DND-41 (cell line): ENCODE measurements at regions not wholly inside any gene's neighbourhood (a gene's known extent, or its start where the extent isn't known, plus 50 kb on each side); places are given as distances from the start of the nearest gene placed in this dataset.

Source experiments
- ATAC-seq: fragments of 200-7000 bp; cut with Tn5 transposase; 3 replicates; pipeline ENCODE4 v1.9.1; 2021; ENCODE audit warnings: low read depth; ENCODE audit not compliant: insufficient read depth
- DNase-seq: peaks from one replicate; pipeline ENCODE4 v3.0.0-alpha.2; 2020
- H2AFZ ChIP-seq: 2 replicates; pipeline ENCODE4 v1.6.0; 2012; ENCODE audit warnings: low read depth, low read length
- H3K27ac ChIP-seq: 2 replicates; pipeline ENCODE4 v1.5.1; 2012; ENCODE audit warnings: low read length, inconsistent platforms
- H3K27me3 ChIP-seq: fragments of 200-600 bp; sonication (generic); 2 replicates; pipeline ENCODE4 v1.6.0; 2012; ENCODE audit warnings: low read length, mild to moderate bottlenecking, inconsistent platforms; ENCODE audit not compliant: insufficient read depth, poor library complexity
- H3K36me3 ChIP-seq: 2 replicates; pipeline ENCODE4 v1.5.1; 2012; ENCODE audit warnings: low read length, inconsistent platforms; ENCODE audit not compliant: insufficient read depth
- H3K4me1 ChIP-seq: 2 replicates; pipeline ENCODE4 v1.5.1; 2012; ENCODE audit warnings: mild to moderate bottlenecking, low read length; ENCODE audit not compliant: insufficient read depth
- H3K4me2 ChIP-seq: 2 replicates; pipeline ENCODE4 v1.6.0; 2012; ENCODE audit warnings: mild to moderate bottlenecking, moderate library complexity, low read length, inconsistent platforms; ENCODE audit not compliant: insufficient read depth
- H3K4me3 ChIP-seq, 2 experiments: fragments of 200-600 bp in 1 of 2; shearing (Covaris generic) in 1 of 2; 2 replicates each; pipeline ENCODE4 v1.5.1; 2012 to 2016; ENCODE audit warnings: inconsistent platforms in 2 of 2, low read length in 2 of 2, mild to moderate bottlenecking in 2 of 2, low read depth in 1 of 2, moderate library complexity in 1 of 2
- H3K79me2 ChIP-seq: 2 replicates; pipeline ENCODE4 v1.6.0; 2012; ENCODE audit warnings: low read length, inconsistent platforms; ENCODE audit not compliant: insufficient read depth
- H3K9ac ChIP-seq: 2 replicates; pipeline ENCODE4 v1.6.0; 2012; ENCODE audit warnings: low read depth, mild to moderate bottlenecking, inconsistent platforms, low read length, moderate library complexity
- H3K9me3 ChIP-seq: 2 replicates; pipeline ENCODE4 v1.5.1; 2012; ENCODE audit warnings: low read length, moderate library complexity, mild to moderate bottlenecking, inconsistent platforms; ENCODE audit not compliant: insufficient read depth, severe bottlenecking
- H4K20me1 ChIP-seq: 2 replicates; pipeline ENCODE4 v1.6.0; 2012; ENCODE audit warnings: low read length; ENCODE audit not compliant: insufficient read depth
- CTCF ChIP-seq: IDR thresholded peaks from 2 replicates; pipeline ENCODE4 v1.5.1; 2012; ENCODE audit warnings: borderline replicate concordance, low read length, moderate library complexity, mild to moderate bottlenecking; ENCODE audit not compliant: poor library complexity, severe bottlenecking; ENCODE audit errors: extremely low read depth
- EZH2 ChIP-seq: IDR thresholded peaks from 3 replicates; pipeline ENCODE4 v1.6.1; 2012; ENCODE audit warnings: borderline replicate concordance, low read depth, mild to moderate bottlenecking, moderate library complexity, low read length, inconsistent platforms; ENCODE audit not compliant: severe bottlenecking

DNA sequence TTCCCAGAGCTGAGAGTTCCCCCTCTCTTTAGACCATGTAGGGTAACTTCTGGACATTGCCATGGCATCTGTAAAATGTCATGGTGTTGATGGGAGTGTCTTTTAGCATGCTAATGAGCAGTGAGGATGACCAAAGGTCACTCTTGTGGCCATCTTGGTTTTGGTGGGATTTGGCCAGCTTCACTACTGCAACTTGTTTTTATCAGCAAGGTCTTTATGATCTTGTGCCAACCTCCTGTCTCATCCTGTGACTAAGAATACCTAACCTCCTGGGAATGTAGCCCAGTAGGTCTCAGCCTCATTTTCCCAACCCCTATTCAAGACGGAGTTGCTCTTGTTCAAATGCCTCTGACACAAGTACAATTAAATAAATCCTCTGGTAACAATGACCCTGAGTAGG lies 244.4 kb downstream of the NEDD1 start:
- H3K4me1 ChIP-seq: peaks cover 4% of the 10 kb centered on the region; the same call in 1 of the 2 replicates
- no peak overlapping the region for H3K4me2 ChIP-seq
- H3K36me3 ChIP-seq: no peaks in the 10 kb centered on the region
- no peak overlapping the region for H3K27ac ChIP-seq
- H3K9ac ChIP-seq: no peak overlapping the region
- ATAC-seq (no peak), DNase-seq (no peak)
- no peak overlapping the region for H3K4me3 ChIP-seq
- peaks cover 3% of the 10 kb centered on the region for H3K27me3 ChIP-seq
- no peak for TF ChIP-seq CTCF
- no peak for TF ChIP-seq EZH2
- H3K9me3 ChIP-seq: no peaks in the 10 kb centered on the region
- no peak overlapping the region for H2AFZ ChIP-seq
- H4K20me1 ChIP-seq: no peaks in the 10 kb centered on the region
- H3K79me2 ChIP-seq: no peaks in the 10 kb centered on the region

GRCh38 chr12:97159377-97159776 lies 252.3 kb downstream of the NEDD1 start:
- TF ChIP-seq CTCF: no peak
- TF ChIP-seq EZH2: no peak
- no peaks in the 10 kb centered on the region for H3K79me2 ChIP-seq
- H3K4me2 ChIP-seq: no peak overlapping the region
- ATAC-seq (no peak), DNase-seq (no peak)
- no peak overlapping the region for H3K9ac ChIP-seq
- no peaks in the 10 kb centered on the region for H3K27me3 ChIP-seq
- no peaks in the 10 kb centered on the region for H4K20me1 ChIP-seq
- no peaks in the 10 kb centered on the region for H3K4me1 ChIP-seq
- H2AFZ ChIP-seq: no peak overlapping the region
- no peaks in the 10 kb centered on the region for H3K36me3 ChIP-seq
- no peak overlapping the region for H3K27ac ChIP-seq
- no peak overlapping the region for H3K4me3 ChIP-seq
- no peaks in the 10 kb centered on the region for H3K9me3 ChIP-seq

- no peaks in the 10 kb centered on the region for H4K20me1 ChIP-seq
- no peak overlapping the region for H3K9ac ChIP-seq
- no peak overlapping the region for H3K4me3 ChIP-seq
- H3K4me1 ChIP-seq: no peaks in the 10 kb centered on the region
- H3K36me3 ChIP-seq: no peaks in the 10 kb centered on the region
- no peak overlapping the region for H3K4me2 ChIP-seq
- ATAC-seq: no peak
- no peak overlapping the region for H3K27ac ChIP-seq
- no peaks in the 10 kb centered on the region for H3K79me2 ChIP-seq
- H3K9me3 ChIP-seq: no peaks in the 10 kb centered on the region
- H2AFZ ChIP-seq: no peak overlapping the region
- DNase-seq: no peak
- H3K27me3 ChIP-seq: no peaks in the 10 kb centered on the region
- TF ChIP-seq EZH2 (no peak), CTCF (no peak)
Observed at GRCh38 chr12:97160277-97160676, 253.2 kb downstream of the NEDD1 start.

DNA sequence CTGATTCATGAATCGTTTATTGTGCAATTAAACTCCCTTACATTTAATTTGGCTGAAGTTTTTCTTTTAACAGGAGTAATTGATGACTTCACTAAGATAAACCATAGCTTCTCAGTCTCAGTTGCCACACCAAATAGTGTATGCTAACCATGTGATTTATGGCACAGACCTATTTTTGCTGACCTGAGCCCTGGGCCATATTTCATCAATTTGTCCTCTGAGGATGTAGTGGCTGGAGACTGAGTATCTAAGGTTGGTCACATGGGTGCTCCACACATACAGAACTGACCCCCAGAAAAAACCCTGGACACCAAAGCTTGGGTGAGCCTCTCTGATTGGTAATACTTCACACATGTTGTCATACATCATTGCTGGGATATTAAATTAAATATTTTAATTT lies 255.1 kb downstream of the NEDD1 start:
- Histone ChIP-seq H3K9me3 (no peaks in the 10 kb centered on the region), H3K27me3 (no peaks in the 10 kb centered on the region), H3K36me3 (no peaks in the 10 kb centered on the region), H4K20me1 (no peaks in the 10 kb centered on the region), H3K4me2 (no peak overlapping the region), H3K27ac (no peak overlapping the region), H3K4me3 (no peak overlapping the region), H3K4me1 (no peaks in the 10 kb centered on the region), H3K9ac (no peak overlapping the region), H3K79me2 (no peaks in the 10 kb centered on the region), H2AFZ (no peak overlapping the region)
- DNase-seq (no peak), ATAC-seq (no peak)
- no peak for TF ChIP-seq CTCF
